OCI-LY1 (cell line): ENCODE measurements at regions not wholly inside any gene's neighbourhood (a gene's known extent, or its start where the extent isn't known, plus 50 kb on each side); places are given as distances from the start of the nearest gene placed in this dataset.

ENCODE experiments used
- CTCF ChIP-seq: fragments of 200-600 bp; sonication (generic), shearing (Covaris generic); IDR thresholded peaks from 2 replicates; pipeline ENCODE4 v1.5.1; 2017; ENCODE audit warnings: mild to moderate bottlenecking, antibody characterized with exemption, low read length, moderate library complexity, mixed read lengths
- EZH2 ChIP-seq: fragments of 200-600 bp; sonication (generic), shearing (Covaris generic); IDR thresholded peaks from 2 replicates; pipeline ENCODE4 v1.8.0; 2017; ENCODE audit warnings: borderline replicate concordance, mixed run types, mild to moderate bottlenecking, antibody characterized with exemption, low read length, moderate library complexity, mixed read lengths

GRCh38 chr2:425947-426346, 138.1 kb upstream of the ALKAL2 start:
- TF ChIP-seq CTCF, result no peak
- no peak for TF ChIP-seq EZH2
